B cell (primary cell): ENCODE measurements at regions not wholly inside any gene's neighbourhood (a gene's known extent, or its start where the extent isn't known, plus 50 kb on each side); places are given as distances from the start of the nearest gene placed in this dataset.

Experiments
- ATAC-seq: fragments of 200-7000 bp; cut with Tn5 transposase; one replicate; pipeline ENCODE4 v1.10.0; 2021; ENCODE audit warnings: low read depth, mild to moderate bottlenecking, moderate number of reproducible peaks, moderate library complexity
- CTCF ChIA-PET: fragments of 350-600 bp; sonication (Branson Sonifier 250); formaldehyde crosslinking; loops from one replicate; lab custom pipeline; 2021; ENCODE audit warnings: antibody characterized with exemption, inconsistent platforms; lab: Charles Lee
- POLR2A ChIA-PET: fragments of 350-600 bp; sonication (Branson Sonifier 250); formaldehyde crosslinking; loops from one replicate; lab custom pipeline; 2021; ENCODE audit warnings: antibody characterized with exemption; lab: Charles Lee
- DNase-seq: peaks from one replicate; pipeline ENCODE4 v3.0.0; 2013
- H2AFZ ChIP-seq: 2 replicates; pipeline ENCODE4 v1.6.1; 2012; ENCODE audit warnings: mild to moderate bottlenecking, low read depth, low read length; ENCODE audit not compliant: insufficient read depth, poor library complexity, severe bottlenecking
- H3K27ac ChIP-seq, 2 donors: 1 replicate in 1 of 2; 2 replicates in 1 of 2; pipeline ENCODE4 v1.5.1; 2012 to 2013; ENCODE audit warnings: low read length in 2 of 2, mild to moderate bottlenecking in 2 of 2, moderate library complexity in 1 of 2
- H3K27me3 ChIP-seq, 4 experiments: fragments of 200-600 bp in 1 of 4; sonication (generic) in 1 of 4; replicated peaks in 1 of 4; 1 replicate in 2 of 4; 2 replicates in 2 of 4; pipeline versions ENCODE4 v1.6.1 to v1.7.0; 2013 to 2016; ENCODE audit warnings: low read length in 3 of 4, mild to moderate bottlenecking in 2 of 4, mixed read lengths in 1 of 4, moderate library complexity in 1 of 4; ENCODE audit not compliant: insufficient read depth in 4 of 4, control insufficient read depth in 3 of 4; ENCODE audit errors: control extremely low read depth in 1 of 4
- H3K36me3 ChIP-seq, 2 experiments: replicated peaks in 1 of 2; 1 replicate in 1 of 2; 2 replicates in 1 of 2; pipeline versions ENCODE4 v1.6.1 to v1.7.1; 2013; ENCODE audit warnings: low read length in 1 of 2; ENCODE audit not compliant: insufficient read depth in 2 of 2, control insufficient read depth in 1 of 2; ENCODE audit errors: control extremely low read depth in 1 of 2, extremely low read depth in 1 of 2
- H3K4me1 ChIP-seq, 2 donors: fragments of 200-600 bp in 1 of 2; sonication (generic) in 1 of 2; 1 replicate in 1 of 2; 2 replicates in 1 of 2; pipeline versions ENCODE4 v1.5.1 to v1.6.1; 2013 to 2017; ENCODE audit warnings: low read length in 2 of 2; ENCODE audit not compliant: control insufficient read depth in 2 of 2, insufficient read depth in 2 of 2
- H3K4me2 ChIP-seq: replicated peaks from 2 replicates; pipeline ENCODE3; 2012; ENCODE audit warnings: mild to moderate bottlenecking, low read depth, low read length; ENCODE audit not compliant: poor library complexity, severe bottlenecking
- H3K4me3 ChIP-seq, 5 experiments: fragments of 200-600 bp in 1 of 5; sonication (generic) in 1 of 5; 1 replicate in 3 of 5; 2 replicates in 2 of 5; pipeline versions ENCODE4 v1.5.1 to v1.7.0; 2011 to 2016; ENCODE audit warnings: low read length in 4 of 5, mild to moderate bottlenecking in 4 of 5, low read depth in 2 of 5, control low read depth in 1 of 5, moderate library complexity in 1 of 5; ENCODE audit not compliant: insufficient read depth in 1 of 5; ENCODE audit errors: control extremely low read depth in 1 of 5, extremely low read depth in 1 of 5
- H3K79me2 ChIP-seq: fragments of 200-600 bp; sonication (generic); one replicate; pipeline ENCODE4 v1.6.0; 2016; ENCODE audit warnings: low read length; ENCODE audit not compliant: control insufficient read depth, insufficient read depth
- H3K9ac ChIP-seq: fragments of 200-600 bp; sonication (generic); 2 replicates; pipeline ENCODE4 v1.6.1; 2017; ENCODE audit warnings: mild to moderate bottlenecking, low read length, moderate library complexity
- H3K9me3 ChIP-seq, 3 donors: one replicate each; pipeline versions ENCODE4 v1.6.1 to v1.7.1; 2013; ENCODE audit warnings: low read length in 2 of 3; ENCODE audit not compliant: control insufficient read depth in 2 of 3, insufficient read depth in 1 of 3; ENCODE audit errors: control extremely low read depth in 1 of 3
- H4K20me1 ChIP-seq: 2 replicates; pipeline ENCODE4 v1.6.0; 2012; ENCODE audit warnings: mild to moderate bottlenecking, low read length; ENCODE audit not compliant: insufficient read depth, control insufficient read depth, poor library complexity, severe bottlenecking
- H3K27ac Mint-ChIP-seq: one replicate; pipeline ENCODE4 v1.8.0; 2021; ENCODE audit warnings: mixed read lengths
- H3K27me3 Mint-ChIP-seq: one replicate; pipeline ENCODE4 v1.8.0; 2021; ENCODE audit warnings: mixed read lengths
- H3K4me1 Mint-ChIP-seq: one replicate; pipeline ENCODE4 v1.8.0; 2021; ENCODE audit warnings: mixed read lengths
- H3K4me3 Mint-ChIP-seq: one replicate; pipeline ENCODE4 v1.8.0; 2021; ENCODE audit warnings: mixed read lengths
- H3K9me3 Mint-ChIP-seq: one replicate; pipeline ENCODE4 v1.8.0; 2022; ENCODE audit warnings: mixed read lengths; ENCODE audit not compliant: insufficient read depth
- CTCF ChIP-seq: fragments of 200-600 bp; IDR thresholded peaks from one replicate; pipeline ENCODE4 v1.8.0; 2022; ENCODE audit warnings: antibody characterized with exemption, mild to moderate bottlenecking
- EZH2 ChIP-seq: IDR thresholded peaks from 2 replicates; pipeline ENCODE4 v1.6.1; 2012; ENCODE audit warnings: borderline replicate concordance, low read depth, mild to moderate bottlenecking, moderate library complexity, low read length; ENCODE audit not compliant: insufficient read depth, poor library complexity, severe bottlenecking
- WGBS: methylation state at CpG from one replicate; pipeline ENCODE4 v1.1.5; 2013; ENCODE audit warnings: missing lambda C conversion rate; ENCODE audit not compliant: insufficient coverage; 5-methylcytosine and 5-hydroxymethylcytosine counted together
- intact Hi-C: fragments of 100-400 bp; cut with micrococcal nuclease; formaldehyde crosslinking; loops from one replicate; pipeline ENCODE4 v1.10.0; 2022

GRCh38 chr13:106326751-106327150 is 208.7 kb downstream of the EFNB2 start:
- Histone ChIP-seq H3K4me2 (no peak overlapping the region), H3K27ac (no peak overlapping the region), H3K4me1 (no peaks in the 10 kb centered on the region), H3K9ac (no peak overlapping the region), H3K9me3 (peaks cover 0 to 13% (median 10%) of the 10 kb centered on the region in 3 donors), H3K36me3 (no peaks in the 10 kb centered on the region), H4K20me1 (no peaks in the 10 kb centered on the region), H2AFZ (no peak overlapping the region), H3K4me3 (no peak overlapping the region), H3K79me2 (no peaks in the 10 kb centered on the region), H3K27me3 (no peaks in the 10 kb centered on the region)
- Mint-ChIP-seq H3K9me3 (peaks cover 12% of the 10 kb centered on the region), H3K27ac (no peak overlapping the region), H3K4me1 (no peaks in the 10 kb centered on the region), H3K4me3 (no peak overlapping the region), H3K27me3 (no peaks in the 10 kb centered on the region)
- intact Hi-C loops: no loop called here
- DNase-seq: no peak
- POLR2A ChIA-PET: no interaction called here
- no peak for ATAC-seq
- WGBS: 83% methylated on average over 2 of the region's 4 CpGs
- CTCF ChIA-PET: no interaction called here
- TF ChIP-seq EZH2 (no peak), CTCF (no peak)

DNA sequence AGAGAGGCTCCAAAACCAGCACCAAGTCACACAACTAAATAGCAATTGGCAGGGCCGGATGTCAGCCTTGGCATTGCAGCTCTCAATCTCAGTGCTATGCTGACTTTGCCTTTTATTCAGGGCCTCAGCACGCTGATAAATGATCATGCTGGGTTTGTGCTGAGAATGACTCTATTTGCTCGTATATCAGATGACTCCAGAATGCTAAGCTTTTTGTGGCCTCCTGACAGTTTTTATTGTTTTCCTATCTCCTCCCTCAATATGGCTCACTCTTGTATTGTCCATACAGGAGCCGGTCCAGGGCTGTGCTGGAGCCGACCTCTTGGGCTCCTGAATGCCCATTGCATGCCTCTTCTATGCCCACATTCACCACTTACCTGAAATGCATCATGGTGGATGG is 211.0 kb downstream of the EFNB2 start:
- 83% methylated on average over 2 of the region's 5 CpGs for WGBS
- ATAC-seq (no peak), DNase-seq (no peak)
- no peaks in the 10 kb centered on the region for H3K27me3 ChIP-seq
- Mint-ChIP-seq H3K4me3 (no peak overlapping the region), H3K9me3 (peaks cover 12% of the 10 kb centered on the region), H3K27ac (no peak overlapping the region), H3K27me3 (no peaks in the 10 kb centered on the region), H3K4me1 (no peaks in the 10 kb centered on the region)
- no peak overlapping the region for H3K27ac ChIP-seq
- intact Hi-C loops: no loop called here
- no peaks in the 10 kb centered on the region for H3K4me1 ChIP-seq
- H3K9ac ChIP-seq: no peak overlapping the region
- POLR2A ChIA-PET: no interaction called here
- CTCF ChIA-PET: no interaction called here
- peaks cover 0 to 13% (median 10%) of the 10 kb centered on the region in 3 donors for H3K9me3 ChIP-seq
- no peaks in the 10 kb centered on the region for H3K79me2 ChIP-seq
- no peak overlapping the region for H3K4me2 ChIP-seq
- no peak overlapping the region for H3K4me3 ChIP-seq
- H2AFZ ChIP-seq: no peak overlapping the region
- TF ChIP-seq CTCF (no peak), EZH2 (no peak)
- no peaks in the 10 kb centered on the region for H3K36me3 ChIP-seq
- H4K20me1 ChIP-seq: no peaks in the 10 kb centered on the region
